Breast epithelium (tissue), 3 donors: ENCODE measurements at regions not wholly inside any gene's neighbourhood (a gene's known extent, or its start where the extent isn't known, plus 50 kb on each side); places are given as distances from the start of the nearest gene placed in this dataset.

Experiments
- POLR2A ChIP-seq: fragments of 450-650 bp; IDR thresholded peaks from one replicate; pipeline ENCODE4 v1.6.1; 2016; ENCODE audit warnings: antibody characterized with exemption, mild to moderate bottlenecking, moderate library complexity
- POLR2AphosphoS5 ChIP-seq, 3 donors: sonication (generic); formaldehyde crosslinking; IDR thresholded peaks; one replicate each; pipeline ENCODE4 v1.6.1; 2017; ENCODE audit warnings: antibody characterized with exemption in 3 of 3
- TF ChIP-seq, protein P1 (sequence below), 3 donors: fragments of 450-650 bp; IDR thresholded peaks; one replicate each; pipeline ENCODE4 v1.5.1; 2016 to 2017; ENCODE audit warnings: antibody characterized with exemption in 3 of 3, mild to moderate bottlenecking in 3 of 3, moderate library complexity in 3 of 3

GRCh38 chr4:156223985-156224384 lies 270.3 kb upstream of the CTSO start:
- TF ChIP-seq, protein P1, sequence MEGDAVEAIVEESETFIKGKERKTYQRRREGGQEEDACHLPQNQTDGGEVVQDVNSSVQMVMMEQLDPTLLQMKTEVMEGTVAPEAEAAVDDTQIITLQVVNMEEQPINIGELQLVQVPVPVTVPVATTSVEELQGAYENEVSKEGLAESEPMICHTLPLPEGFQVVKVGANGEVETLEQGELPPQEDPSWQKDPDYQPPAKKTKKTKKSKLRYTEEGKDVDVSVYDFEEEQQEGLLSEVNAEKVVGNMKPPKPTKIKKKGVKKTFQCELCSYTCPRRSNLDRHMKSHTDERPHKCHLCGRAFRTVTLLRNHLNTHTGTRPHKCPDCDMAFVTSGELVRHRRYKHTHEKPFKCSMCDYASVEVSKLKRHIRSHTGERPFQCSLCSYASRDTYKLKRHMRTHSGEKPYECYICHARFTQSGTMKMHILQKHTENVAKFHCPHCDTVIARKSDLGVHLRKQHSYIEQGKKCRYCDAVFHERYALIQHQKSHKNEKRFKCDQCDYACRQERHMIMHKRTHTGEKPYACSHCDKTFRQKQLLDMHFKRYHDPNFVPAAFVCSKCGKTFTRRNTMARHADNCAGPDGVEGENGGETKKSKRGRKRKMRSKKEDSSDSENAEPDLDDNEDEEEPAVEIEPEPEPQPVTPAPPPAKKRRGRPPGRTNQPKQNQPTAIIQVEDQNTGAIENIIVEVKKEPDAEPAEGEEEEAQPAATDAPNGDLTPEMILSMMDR (IDR thresholded peaks at IDR 0.05), result no peak
- TF ChIP-seq POLR2A (no peak), POLR2AphosphoS5 (IDR thresholded peaks at IDR 0.05) (no peak)
